ENCODE measurements at regions not wholly inside any gene's neighbourhood (a gene's known extent, or its start where the extent isn't known, plus 50 kb on each side); places are given as distances from the start of the nearest gene placed in this dataset.

DNA sequence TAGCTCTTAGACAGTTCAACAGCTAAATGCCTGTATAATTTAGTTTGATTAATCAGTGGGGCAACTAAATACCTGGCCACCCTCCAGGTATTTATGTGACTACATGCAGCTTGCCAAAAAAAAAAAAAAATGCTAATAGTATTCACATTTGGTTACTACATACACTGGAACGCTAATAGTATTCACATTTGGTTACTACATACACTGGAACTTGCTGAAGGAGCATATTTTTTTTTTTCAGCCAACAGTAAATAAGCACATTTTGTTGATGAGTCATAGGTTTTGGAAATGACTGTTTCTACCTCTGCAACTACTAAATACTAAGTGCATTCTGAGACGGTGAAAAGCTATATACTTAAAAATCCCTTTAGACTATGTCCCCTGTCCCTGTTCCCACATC lies 1172.3 kb downstream of the LRFN5 start:
- DNase-seq (ENCODE audit: low spot score), result no peak

DNA sequence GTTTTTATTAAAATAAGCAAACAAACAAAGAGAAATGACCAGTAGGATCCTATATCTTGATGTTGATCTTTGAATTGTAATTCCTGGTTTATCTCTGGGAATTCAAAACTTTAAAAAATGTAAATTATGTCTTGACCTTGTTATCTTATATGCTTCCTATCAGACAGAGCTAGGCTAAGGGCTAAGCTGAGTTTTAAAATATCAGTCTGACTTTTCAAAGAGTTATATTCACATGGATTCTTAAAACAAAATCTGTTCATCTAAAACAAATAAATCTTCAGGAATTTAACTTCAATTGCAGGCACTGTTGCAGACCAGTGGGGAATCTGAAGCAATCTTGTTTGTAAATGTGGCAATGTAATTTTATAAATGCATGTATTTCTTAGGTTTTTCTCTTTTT lies 1144.1 kb downstream of the LRFN5 start:
- no peak for DNase-seq (ENCODE audit: low spot score)

DNA sequence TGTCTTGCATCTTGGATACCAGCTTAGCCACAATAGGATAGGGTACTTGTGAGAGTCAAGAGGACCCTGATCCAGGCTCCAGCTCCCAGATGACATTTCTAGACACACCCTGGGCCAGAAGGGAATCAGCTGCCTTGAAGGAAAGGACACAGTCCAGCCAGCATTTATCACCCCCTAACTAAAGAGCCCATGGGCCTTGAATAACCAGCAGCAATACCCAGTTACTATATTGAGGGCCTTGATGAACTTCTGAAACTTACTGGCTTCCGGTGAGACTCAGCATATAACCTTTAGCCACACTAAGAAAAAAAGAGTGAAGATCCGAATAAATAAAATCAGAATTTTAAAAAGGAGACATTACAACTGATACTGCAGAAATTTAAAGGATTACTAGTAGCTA lies 1135.4 kb downstream of the LRFN5 start:
- DNase-seq (ENCODE audit: low spot score), result no peak

DNA sequence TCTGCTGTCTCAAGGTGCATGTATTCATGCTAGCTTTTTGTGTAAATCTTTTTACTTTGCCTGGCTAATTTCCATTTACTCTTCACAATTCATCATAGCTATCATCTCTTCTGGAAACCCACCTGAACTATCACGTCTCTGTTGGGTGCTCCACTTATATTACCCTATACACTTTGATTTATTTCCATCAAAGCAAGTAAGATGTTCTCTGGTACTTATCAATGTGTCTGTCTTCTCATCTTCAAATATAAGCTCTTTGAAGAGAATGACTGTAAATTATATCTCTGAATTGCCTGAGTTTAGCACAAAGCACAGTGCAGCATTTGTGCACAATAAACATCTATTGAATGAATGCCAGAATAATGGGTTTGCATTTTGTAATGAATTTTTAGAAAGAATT lies 1129.7 kb downstream of the LRFN5 start:
- no peak for DNase-seq (ENCODE audit: low spot score)

DNA sequence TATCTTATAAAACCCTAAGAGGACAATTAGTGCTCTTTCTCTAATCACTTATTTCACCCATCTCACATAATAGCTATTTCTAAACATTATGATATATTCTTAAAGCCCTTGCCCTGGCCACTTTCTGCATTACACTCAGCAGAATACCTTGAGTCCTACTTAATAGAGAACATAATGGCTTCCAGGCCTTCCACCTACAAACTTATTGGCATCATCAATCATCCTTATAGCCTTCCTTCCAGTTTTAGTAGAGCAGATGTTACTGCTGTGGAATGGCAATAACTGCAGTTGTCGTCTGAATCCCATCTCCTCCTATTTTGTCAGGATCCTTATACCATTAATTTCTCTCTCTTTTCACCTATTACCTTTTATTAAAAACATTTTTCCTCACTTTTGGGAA lies 1127.4 kb downstream of the LRFN5 start:
- no peak for DNase-seq (ENCODE audit: low spot score)

DNA sequence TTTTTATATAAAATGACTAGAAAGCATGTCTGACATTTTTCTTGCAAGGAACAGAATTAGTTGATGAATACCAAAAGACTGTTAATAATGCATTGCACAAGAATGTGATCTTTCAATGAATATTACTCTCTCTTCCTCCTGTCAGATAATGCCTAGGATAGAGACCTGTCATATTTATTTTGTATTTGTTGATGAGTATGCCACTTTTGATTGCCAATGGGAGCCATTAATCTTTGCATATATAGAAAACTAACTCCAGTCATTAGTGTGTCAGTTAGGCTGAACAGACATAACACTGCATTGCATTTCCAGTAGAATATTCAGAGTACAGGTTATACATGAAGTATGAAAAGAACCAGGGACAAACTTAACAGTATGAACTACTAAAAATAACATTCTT lies 1125.3 kb downstream of the LRFN5 start:
- no peak for DNase-seq (ENCODE audit: low spot score)

DNA sequence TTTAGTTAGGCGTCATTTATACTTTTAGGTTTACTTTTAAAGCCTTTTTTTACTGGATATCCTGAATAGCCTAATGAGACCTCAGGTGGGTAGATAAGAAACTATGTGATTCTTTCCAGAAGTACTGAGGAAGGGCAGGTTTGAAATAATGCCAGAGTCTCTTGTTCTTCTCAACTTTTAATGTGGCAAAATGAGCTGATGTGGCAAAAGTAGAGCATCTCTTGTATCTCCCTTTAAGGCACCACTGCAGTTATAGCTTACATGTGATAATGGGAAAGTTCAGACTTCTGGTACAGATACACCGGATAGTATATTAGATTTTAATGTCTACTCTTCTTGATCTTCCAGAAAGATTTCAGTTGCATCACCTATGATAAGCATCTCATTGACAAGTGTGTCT lies 1124.8 kb downstream of the LRFN5 start:
- DNase-seq (ENCODE audit: low spot score), result no peak

DNA sequence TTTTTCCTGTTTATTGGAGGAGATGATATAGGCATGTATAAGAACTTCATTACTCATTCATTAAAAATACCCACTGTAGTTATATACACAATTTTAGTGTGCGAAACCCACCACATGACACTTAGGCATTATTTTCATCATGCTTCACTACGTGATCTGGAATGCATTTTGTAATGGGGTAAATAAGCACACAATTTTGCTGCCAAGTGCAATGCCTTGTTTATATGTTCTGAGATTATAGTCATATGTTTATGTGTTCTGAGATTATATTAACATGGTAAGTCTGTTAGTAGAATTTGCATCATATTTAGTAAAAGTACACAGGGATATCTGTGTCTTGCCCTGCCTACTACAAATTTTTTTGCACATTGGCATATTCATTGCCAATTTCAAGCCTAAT lies 1123.0 kb downstream of the LRFN5 start:
- DNase-seq (ENCODE audit: low spot score), result no peak

DNA sequence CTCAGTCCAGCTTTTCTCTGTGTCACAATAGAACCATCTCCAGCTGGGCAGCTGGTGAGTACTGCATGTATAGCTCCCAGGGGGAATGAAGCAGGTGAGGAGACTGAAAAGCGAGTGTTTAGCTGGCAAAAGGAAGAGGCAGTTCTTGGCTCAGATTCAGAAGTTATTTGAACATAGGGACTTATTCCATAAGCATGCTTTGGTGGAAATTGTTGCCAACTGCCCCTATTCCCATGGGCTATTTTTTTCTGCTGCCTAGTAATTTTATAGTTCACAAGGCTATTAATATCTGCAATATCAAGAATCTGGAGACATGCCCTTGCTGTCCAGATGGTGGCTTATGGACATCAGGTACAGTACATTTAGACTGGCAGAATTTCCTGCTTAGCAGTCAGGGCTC lies 1112.7 kb downstream of the LRFN5 start:
- DNase-seq (ENCODE audit: low spot score), result no peak

DNA sequence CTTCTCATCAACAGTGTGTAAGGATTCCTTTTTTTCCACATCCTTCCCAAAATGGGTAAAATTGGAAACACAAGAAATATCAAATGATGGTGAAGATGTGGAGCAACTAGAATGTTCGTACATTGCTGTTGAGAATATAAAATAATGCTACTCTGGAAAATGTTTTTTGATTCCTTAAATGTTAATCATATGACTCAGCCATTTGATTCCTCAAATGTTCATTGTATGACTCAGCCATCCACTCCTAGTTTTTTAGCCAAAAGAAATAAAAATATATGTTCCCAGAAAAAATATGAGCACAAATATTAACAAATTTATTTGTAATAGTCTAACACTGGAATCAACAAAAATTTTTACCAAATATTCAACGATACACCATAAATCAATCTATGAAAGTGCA lies 1108.6 kb downstream of the LRFN5 start:
- no peak for DNase-seq (ENCODE audit: low spot score)

DNA sequence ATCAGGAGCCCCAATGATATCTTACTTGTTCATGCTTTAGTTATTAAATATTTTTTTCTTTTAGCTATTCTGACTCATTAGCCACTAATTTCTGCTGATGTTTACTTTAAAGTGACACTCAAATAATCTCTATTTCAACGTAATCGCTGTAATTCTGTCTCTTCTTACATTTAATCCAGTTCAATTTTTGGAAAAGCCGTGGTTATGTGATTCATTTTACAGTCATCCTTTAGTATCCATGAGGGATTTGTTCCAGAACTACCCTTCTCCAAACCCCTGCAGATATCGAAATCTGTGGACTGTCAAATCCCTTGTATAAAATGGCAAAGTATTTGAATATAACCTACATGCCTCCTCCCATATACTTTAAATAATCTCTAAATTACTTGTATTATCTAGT lies 1103.4 kb downstream of the LRFN5 start:
- DNase-seq (ENCODE audit: low spot score), result no peak

DNA sequence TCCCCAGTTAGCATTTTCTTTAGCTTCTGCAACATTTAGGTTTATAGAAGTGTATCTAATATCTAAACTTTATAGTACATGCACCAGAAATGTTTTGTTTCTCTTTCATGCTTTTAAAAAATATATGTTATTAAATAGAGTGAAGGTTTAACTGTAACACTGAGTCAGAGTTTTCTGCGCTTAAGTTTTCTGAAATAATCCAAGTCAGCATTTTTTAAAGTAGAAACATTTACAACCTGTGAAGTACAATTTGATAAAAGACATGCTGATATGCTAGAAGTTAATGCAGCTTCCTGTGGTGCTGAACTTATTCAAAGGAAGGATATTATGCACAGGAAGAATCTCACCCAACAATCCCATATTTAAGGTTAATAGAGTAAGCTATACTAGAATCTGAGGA lies 1096.8 kb downstream of the LRFN5 start:
- no peak for DNase-seq (ENCODE audit: low spot score)

DNA sequence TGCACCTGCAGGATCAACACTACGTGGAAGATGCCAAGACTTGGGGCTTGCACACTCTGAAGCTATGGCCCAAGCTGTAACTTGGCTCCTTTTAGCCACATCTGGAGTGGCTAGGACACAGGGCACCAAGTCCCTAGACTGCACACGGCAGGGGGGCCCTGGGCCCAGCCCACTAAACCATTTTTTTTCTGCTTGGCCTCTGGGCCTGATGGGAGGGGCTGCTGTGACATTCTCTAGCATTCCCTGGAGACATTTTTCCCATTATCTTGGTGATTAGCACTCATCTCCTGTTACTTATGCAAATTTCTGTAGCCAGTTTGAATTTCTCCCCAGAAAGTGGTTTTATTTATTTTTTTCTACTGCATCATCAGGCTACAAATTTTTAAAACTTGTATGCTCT lies 1080.7 kb downstream of the LRFN5 start:
- no peak for DNase-seq (ENCODE audit: low spot score)

DNA sequence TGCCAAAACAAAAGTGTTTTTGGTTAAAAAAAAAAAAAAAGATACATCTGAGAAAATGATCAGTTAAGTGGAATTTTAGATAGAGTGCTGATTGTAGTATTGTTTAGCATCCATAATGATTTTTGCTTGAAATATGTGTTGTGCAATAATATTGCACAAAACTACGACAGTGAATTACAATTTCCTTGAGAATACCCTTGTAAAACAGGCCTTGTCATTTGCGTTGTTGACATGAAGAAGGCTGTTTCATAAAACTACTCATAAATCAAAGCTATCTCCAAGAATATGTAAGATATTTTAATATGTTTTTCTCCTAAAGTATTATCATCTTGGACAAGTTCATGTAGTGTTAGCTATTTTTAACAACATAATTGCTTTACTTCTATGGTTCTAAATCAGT lies 1077.0 kb downstream of the LRFN5 start:
- DNase-seq (ENCODE audit: low spot score), result no peak

DNA sequence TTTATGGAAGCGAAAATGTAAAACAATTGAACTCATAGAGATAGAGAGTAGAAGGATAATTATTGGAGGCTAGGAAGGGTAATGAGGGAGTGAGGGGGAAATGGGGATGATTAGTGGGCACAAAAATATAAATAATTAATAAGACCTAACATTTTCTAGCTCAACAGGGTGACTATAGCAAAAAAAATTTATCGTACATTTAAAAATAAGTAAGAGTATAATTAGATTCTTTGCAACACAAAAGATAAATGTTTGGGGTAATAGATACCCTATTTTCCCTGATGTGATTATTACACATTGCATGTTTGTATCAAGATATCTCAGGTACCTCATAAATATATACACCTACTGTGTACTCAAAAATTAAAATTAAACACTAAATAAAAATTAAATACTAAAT lies 1070.0 kb downstream of the LRFN5 start:
- no peak for DNase-seq (ENCODE audit: low spot score)

DNA sequence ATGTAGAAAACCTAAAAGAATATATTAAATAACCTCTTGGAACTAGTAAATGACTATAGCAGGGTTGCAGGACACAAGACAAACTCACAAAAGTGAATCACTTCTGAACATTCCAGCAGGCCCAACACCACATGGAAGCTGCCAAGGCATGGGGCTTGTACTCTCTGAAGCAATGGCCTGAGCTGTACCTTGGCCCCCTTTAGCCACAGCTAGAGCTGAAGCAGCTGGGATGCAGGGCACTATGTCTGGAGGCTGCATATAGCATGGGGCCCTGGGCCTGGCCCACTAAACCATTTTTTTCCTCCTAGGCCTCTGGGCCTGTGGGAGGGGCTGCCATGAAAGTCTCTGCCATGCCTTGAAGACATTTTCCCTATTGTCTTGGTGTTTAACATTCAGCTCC lies 1067.3 kb downstream of the LRFN5 start:
- no peak for DNase-seq (ENCODE audit: low spot score)

DNA sequence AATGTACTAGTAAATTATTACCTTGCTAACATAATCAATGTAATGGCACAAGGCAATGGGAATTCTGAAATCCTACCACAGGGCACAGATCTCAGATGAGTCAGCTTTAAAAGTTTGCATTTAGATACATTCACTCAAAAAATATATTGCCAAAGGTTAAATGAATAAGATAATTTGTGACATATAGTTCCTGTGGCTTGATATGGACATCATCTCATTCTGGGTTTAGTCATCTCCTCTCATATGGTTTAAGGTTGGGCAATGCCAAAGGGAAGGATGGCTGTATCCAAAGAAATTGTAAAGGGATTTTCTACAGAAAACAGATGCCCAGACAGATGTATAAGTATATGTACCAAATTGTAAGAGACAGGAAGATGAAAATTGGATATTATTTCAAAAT lies 1065.0 kb downstream of the LRFN5 start:
- DNase-seq (ENCODE audit: low spot score), result no peak

DNA sequence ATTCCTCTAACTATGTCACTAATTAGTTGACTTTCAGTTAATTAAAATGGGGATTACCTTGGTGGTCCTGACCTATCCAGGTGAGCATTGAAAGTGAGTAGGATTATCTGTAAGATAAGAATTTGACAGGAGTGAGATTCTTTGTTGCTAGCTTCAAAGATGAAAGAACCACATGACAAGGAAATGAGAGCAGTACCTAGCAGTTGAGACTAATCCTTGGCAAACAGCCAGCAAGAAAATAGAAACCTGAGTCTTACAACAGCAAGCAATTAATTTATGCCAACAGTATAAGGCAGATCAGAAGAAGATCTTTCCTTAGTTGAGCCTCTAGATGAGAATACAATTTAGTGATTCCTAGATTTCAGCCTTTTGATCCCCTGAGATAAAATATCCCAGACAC lies 1058.4 kb downstream of the LRFN5 start:
- DNase-seq (ENCODE audit: low spot score), result no peak

DNA sequence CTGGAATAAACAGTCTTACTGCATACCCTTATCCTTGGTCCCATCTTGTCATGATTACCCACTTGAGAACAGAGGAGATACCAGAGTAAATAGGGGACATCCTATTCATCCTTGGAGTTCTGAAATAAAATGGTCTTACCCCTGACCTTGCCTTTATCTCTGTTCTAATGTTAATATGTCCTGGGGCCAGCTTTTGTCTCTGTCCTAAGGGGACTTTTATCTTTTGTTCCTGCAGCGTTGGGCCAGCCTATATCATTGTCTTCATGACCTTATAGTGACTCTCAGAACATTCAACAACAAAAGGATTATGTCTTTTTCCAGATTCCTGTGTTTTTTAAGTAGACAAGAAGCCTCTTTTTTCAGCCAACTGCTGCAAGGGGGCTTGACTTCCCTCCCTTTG lies 1057.5 kb downstream of the LRFN5 start:
- no peak for DNase-seq (ENCODE audit: low spot score)

DNA sequence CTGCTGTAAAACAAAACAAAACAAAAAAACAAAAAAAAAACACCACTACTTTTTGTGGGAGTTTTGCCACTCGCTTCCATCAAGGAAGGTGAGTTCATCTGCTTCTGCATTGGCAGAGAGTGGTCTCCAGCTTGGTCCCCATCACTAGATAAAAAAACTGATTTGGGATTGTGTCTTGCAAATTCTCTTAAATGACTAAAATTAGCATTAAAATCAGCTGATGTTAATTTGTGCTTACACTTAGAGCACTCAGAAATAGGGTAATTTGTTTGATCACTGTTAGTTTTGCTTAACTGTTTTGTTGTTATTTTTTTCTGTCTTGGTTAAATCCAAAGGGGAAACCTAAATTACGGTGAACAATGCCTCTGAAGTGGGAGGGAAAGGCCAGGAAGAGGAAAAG lies 1048.0 kb downstream of the LRFN5 start:
- no peak for DNase-seq (ENCODE audit: low spot score)

DNA sequence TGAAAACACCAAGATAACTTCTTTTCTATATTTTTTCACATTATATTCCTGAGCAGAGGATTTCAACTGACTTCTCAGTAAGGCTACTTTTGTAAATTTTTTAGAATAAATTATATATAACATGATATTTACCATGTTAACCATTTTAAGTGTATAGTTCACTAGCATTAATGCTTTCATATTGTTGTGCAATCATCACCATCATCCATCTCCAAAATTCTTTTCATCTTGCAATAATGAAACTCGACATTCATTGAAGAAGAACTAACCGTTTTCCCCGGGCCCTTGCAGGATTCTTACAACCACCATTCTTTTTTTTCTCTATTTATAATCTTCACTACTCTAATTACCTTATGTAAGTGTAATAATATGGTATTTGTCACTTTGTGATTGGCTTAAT lies 1036.1 kb downstream of the LRFN5 start:
- DNase-seq (ENCODE audit: low spot score), result no peak

DNA sequence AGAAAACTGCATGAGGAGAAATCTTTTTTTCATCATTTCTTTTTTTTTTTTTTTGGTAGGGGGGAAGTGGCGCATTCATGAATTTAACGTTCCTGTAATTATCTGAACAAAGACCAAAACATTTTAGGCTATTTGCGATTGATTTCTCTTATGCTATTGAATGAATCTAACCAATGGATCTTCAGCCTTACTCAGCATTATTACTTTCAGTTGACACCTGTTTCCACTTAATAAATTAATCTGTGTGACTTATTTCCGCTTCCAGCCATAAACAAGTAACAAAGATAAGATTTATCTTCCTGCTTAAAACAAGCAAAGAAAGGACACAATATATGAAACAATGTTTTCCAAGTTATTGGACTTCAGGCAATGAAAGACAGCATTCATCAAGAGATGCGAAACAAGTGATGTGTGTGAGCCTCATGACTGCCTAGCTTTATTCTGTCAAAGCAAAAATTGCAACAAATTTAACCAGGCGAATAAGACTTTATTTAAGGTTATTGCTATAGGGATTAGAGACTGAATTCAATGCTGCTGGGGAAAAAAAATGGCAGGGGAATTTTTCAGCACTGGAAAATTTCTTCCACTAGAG lies 1026.9 kb downstream of the LRFN5 start:
- no peak for DNase-seq (ENCODE audit: low spot score)

DNA sequence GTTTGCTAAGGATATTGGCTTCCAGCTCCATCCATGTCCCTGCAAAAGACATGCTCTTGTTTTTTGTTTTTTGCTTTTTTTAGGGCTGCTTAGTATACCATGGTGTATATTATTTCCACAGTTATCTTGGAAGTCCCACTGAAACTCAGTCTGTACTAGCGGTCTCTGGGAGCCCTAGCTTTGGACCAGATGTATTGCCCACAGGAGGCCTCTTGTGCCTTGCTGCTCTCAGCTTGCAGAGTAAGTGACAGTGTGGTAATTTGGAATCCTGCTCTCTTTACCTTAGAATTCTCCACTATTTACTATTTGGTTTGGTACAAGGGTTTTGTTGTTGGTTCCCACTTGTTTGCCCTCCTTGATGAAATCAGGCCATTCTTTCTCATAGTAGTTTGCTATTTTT lies 1022.9 kb downstream of the LRFN5 start:
- no peak for DNase-seq (ENCODE audit: low spot score)

DNA sequence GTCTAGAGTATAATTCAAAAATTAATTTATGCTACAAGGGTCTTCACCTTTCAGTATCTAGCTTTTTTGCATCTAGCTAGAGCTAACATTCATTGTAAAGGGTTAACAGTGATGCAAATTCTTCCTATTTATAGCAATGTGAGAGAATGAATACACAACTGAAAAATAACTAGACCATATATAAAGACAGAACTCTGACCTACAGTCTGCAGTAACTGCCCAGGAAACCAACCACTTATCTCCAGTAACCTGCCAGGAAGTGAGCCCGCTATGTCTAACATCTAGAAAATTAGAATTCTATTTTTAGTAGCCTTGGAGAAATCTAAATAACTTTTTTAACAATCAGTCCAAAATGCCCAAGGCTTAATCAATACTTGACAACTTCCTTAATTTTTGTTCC lies 1021.9 kb downstream of the LRFN5 start:
- no peak for DNase-seq (ENCODE audit: low spot score)

DNA sequence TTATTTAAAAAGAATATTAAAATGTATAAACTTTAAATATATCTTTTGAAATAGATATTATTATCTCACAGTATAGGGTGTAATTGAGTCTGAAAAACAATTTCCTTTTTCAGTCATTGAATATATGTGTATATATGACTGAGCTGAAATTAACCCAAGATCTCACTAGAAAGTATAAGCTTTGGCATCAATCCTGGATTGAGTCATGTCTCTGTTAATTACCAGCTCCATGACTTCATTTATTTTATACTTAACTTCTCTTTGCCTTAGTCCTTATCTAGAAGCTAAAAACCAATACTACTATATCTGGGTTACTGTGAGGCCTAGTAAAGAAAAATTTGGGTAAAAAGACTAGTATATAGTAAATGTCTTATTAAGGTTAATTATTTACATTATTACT lies 1020.3 kb downstream of the LRFN5 start:
- DNase-seq (ENCODE audit: low spot score), result no peak
